ENCODE measurements at regions not wholly inside any gene's neighbourhood (a gene's known extent, or its start where the extent isn't known, plus 50 kb on each side); places are given as distances from the start of the nearest gene placed in this dataset.
"Not testable (repeated sequence)": the region's sequence is repeated elsewhere in the genome, so short reads cannot be mapped to it uniquely, and the experiment has no call there.

DNA sequence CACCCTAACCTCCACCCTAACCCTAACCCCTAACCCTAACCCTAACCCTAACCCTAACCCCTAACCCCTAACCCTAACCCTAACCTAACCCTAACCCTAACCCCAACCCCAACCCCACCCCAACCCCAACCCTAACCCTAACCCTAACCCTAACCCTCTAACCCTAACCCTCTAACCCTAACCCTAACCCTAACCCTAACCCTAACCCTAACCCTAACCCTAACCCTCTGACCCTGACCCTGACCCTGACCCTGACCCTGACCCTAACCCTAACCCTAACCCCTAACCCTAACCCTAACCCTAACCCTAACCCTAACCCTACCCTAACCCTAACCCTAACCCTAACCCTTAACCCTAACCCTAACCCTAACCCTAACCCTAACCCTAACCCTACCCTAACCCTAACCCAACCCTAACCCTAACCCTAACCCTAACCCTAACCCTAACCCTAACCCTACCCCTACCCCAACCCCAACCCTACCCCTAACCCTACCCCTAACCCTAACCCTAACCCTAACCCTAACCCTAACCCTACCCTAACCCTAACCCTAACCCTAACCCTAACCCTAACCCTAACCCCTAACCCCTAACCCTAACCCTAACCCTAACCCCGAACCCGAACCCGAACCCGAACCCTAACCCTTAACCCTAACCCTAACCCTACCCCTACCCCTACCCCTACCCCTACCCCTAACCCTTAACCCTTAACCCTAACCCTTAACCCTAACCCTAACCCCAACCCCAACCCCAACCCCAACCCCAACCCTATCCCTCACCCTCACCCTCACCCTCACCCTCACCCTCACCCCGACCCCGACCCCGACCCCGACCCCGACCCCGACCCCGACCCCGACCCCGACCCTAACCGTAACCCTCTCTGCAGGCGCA is 186.2 kb upstream of the CHL1 start:
- DNase-seq; in situ Hi-C loops (cut with MboI; ENCODE audit: low pct_unique_long_range_greater_than_20kb, low sequenced_read_pairs): not testable (repeated sequence)

DNA sequence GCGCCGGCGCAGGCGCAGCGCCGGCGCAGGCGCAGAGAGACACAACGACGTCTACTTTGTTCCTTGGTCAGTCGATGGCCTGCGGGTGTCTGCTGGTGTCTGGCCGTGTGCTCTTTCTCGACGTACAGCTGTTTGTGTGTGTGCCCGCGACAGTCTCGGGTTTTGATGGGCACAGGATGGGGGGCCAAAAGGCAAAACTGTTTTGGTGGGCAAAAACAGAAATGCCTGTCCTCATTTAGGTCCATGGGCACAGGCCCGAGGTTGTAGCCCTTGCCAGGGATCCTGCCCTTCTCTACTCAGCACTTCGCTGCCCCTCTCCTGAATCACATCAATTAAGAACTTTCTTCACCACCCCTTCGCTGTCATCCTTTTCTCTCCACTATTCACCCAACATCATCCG is 184.8 kb upstream of the CHL1 start:
- DNase-seq = peak; percentile 30
- in situ Hi-C loops (cut with MboI; ENCODE audit: low pct_unique_long_range_greater_than_20kb, low sequenced_read_pairs) = no loop called here

DNA sequence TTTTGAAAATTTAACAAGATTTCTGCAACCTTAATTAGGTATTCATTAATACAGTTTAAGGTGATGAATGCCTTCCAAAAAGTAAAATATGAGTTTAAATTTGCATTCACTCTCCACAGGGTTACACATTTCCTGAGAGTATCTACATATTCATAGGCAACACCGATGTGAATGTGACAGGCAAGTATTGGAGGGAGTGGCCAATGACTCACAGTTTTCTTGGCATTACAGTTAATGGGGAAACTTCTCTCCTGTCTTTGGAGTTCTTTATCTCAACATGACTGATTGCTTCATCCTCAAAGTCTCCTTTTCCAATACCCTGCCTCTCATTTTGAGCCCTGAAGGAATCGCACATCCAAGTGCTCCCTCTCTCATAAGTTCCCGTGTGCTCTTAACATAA is 181.9 kb upstream of the CHL1 start:
- no peak for DNase-seq
- in situ Hi-C loops (cut with MboI; ENCODE audit: low pct_unique_long_range_greater_than_20kb, low sequenced_read_pairs) = no loop called here

DNA sequence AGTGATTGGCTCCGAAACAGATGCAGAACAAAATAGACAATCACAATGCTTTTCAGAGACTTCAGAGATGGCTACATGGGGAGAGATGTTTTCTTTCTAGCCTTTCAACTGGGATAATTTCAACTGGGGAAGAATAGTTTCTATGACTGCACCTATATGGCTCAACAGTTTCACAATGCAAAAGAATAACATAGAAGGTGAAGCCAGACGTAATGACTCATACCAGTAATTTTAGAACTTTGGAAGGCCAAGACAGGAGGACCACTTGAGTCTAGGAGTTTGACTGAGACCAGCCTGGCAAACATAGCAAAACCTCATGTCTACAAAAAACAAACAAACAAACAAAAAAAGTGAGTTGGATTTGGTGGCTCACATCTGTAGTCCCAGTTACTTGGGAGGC is 180.2 kb upstream of the CHL1 start:
- no peak for DNase-seq
- in situ Hi-C loops (cut with MboI; ENCODE audit: low pct_unique_long_range_greater_than_20kb, low sequenced_read_pairs) = no loop called here

DNA sequence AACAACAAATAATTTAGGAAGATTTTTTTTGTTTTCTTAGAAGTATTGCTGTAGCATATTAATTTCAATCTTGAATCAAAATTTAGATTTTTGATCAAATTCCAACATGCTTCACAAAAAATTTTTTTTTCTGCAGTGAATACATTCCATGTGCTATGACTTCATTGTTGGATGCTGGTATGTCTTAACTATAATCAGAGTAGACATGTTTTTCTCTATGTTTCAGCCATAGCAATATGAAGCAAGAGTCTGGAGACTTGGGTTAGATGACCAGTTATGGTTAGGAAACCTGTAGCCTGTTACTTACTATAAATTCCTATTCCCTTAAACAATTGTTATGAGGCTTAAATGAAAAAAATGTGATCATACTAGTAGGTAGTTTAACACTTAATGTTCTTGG is 176.1 kb upstream of the CHL1 start:
- no peak for DNase-seq
- in situ Hi-C loops (cut with MboI; ENCODE audit: low pct_unique_long_range_greater_than_20kb, low sequenced_read_pairs) = no loop called here

DNA sequence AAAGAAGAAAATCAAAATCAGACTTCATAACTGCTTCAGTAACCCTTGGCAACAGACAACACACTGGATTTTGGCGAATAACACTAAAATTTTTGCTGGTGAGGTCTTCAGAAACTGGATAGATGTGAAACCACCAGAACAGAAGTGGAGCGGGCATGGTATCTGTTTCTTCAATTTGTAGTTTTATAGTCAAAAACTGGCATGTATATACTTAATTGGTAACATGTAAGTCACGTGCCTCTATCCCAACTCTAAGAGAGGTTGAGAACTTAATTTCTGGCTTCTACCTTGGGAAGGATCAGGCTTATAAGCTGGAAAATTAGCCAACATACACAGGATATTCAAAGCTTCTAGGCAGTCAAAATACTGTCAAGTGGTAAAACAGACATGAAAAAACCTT is 172.6 kb upstream of the CHL1 start:
- in situ Hi-C loops (cut with MboI; ENCODE audit: low pct_unique_long_range_greater_than_20kb, low sequenced_read_pairs) = no loop called here
- DNase-seq = no peak

DNA sequence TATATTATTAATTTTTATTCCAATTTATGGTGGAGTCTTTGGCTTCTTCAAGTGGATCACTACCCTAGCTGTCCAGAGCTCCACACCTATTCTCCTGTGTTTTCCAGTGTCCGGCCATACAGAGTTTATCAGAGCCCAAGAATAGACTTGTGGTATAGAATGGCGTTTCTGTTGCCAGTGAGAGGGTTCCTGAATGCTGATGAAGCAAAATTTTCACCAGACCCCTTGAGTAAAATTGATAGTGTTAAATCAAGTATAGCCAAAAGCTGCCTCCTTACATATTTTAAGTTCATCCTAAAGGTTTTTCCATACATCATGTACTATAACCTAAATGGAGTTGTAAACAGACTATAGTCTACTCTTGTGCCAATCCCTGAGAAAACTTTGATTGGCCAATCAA is 171.5 kb upstream of the CHL1 start:
- in situ Hi-C loops (cut with MboI; ENCODE audit: low pct_unique_long_range_greater_than_20kb, low sequenced_read_pairs) = no loop called here

DNA sequence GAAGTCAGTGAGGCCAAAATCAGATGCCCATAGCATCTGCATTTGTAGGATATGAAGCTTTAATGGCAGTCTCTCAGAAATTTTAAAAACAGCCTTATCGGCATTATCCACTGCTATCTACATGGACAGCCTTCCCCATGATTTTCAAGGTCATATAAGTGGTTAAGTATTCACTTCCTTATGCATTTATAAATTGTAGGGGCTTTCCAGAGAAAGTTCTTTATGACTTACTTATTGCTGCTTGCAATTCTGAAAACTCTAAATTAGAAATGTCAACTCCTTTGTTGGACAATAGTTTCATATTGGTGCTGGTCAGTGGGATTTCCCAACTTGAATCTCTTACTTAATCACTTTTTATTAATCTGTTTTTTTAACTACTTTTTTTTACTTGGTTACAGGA is 160.6 kb upstream of the CHL1 start:
- in situ Hi-C loops (cut with MboI; ENCODE audit: low pct_unique_long_range_greater_than_20kb, low sequenced_read_pairs); DNase-seq: not testable (repeated sequence)

More for the DNA sequence above, 171.5 kb upstream of the CHL1 start:
- DNase-seq = no peak

DNA sequence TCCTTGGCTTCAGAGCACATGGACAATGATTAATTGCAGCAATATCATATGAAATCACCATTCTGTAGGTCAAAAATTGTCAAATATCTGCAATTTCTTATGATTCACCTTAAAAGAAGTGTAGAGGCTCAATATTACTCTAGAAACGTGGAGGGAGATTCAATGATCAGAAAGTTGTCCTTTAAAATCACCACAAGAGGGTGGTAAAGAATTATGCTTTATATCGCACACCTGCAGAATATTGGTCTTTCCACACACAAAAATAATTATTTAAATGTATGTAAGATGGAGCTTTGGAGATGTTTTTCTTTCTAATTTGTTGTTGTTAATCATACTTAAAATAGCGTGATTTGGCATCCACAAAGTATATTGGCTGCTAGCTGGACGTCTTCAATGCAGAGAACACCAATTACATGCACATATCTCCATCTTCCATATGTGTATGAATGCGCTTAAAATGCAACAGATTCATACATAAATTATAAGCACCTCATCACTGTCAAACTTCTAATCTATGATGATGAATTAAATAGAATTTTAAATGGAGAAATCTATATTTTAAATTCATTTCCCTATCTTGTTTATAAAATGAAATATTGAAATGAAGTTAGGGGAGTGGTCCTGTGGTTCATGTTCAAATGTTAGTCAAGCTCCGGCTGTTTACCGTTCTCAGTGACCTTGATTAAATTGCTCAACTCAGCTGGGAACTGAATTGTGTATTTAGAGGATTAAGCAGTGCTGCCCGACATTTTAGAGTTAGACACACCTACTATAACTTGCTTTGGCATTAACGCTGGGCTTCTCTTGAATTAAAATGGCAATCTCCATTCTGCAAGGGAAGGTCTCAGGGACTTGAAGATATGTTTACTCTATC is 153.5 kb upstream of the CHL1 start:
- DNase-seq = peak; percentile 36
- in situ Hi-C loops (cut with MboI; ENCODE audit: low pct_unique_long_range_greater_than_20kb, low sequenced_read_pairs) = not testable (repeated sequence)

DNA sequence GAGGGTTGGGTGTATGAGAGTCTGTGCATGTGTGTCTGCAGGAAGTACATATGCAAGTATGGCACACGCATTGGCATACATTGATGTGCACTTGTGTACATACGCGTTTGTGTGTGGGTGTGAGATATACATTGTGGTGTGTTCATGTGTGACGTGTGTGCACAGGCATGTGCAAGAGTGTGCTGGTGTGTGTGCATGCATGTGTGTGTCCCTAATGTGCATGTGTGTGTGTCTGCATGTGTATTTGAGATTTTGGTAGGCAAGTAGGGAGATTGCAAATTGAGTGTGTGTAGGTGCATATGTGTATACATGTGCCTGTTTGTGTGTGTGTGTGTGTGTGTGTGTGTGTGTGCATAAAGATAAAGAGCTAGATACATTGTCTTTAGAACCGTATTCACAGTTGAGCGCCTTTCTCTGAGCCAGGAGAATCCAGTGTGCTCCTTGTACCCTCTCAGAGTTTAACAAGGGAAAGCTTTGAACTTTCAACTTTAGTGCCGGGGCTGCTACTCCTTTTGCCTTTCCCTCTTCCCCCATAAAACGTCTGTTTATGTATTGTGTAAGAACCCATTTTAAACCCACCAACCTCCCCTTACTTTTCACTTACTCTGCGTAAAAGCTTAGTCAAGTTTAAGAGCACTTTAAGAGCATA is 152.4 kb upstream of the CHL1 start:
- in situ Hi-C loops (cut with MboI; ENCODE audit: low pct_unique_long_range_greater_than_20kb, low sequenced_read_pairs) = no loop called here
- no peak for DNase-seq

DNA sequence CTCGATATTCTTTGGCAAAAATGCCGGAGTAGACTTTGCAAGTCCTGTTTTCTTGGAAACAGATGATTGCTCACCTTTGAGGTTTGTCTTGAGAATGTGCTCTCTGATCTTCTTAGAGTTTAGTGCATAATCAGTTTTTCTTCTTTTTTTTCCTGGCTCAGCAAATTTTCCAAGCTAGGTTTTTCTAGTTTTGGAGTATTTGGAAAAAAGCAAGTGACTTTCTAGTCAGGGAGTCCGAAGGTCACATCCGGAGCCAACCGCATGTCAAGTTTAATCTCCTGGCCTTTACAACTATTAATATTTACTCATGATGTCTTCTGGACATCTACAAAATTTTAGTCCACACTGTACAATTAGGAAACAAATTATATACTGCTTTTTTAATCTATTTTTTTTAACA is 151.6 kb upstream of the CHL1 start:
- DNase-seq; in situ Hi-C loops (cut with MboI; ENCODE audit: low pct_unique_long_range_greater_than_20kb, low sequenced_read_pairs): not testable (repeated sequence)

DNA sequence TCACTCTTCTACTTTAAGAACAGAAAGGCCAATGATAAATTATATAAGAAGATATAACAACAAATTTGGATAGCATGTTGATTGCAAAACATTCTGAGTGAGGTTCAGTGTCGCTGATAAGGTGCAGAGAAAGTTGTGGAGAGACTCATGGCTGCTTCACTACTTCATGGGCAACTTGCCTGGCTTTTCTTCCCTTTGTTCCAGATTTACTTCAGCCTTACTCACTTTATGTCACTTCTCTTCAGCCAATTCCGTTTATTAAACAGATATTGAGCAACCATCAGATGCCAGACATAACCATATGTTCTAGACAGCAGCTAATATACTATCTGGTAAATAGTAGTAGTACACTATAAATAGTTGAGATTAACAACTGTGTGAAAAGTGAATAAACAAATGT is 150.0 kb upstream of the CHL1 start:
- in situ Hi-C loops (cut with MboI; ENCODE audit: low pct_unique_long_range_greater_than_20kb, low sequenced_read_pairs) = no loop called here
- no peak for DNase-seq

DNA sequence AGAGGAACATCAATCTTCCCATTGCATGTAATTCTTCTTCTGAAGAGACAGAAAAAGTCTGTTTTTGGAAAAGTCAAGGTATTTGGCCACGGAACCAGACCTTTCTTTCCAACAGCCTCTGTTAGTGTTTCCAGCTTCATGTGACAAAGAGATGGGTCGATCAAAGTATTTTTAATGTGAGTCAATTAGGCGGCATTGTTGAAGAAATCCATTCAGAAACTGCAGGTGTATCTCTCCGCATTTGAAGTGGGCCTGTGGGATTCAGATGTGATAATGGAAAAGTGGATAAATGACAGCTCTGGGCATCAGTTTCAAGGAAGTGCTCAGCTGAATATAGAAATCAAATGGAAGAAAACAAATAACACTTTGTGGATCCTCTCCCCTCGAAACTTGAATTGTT is 143.1 kb upstream of the CHL1 start:
- in situ Hi-C loops (cut with MboI; ENCODE audit: low pct_unique_long_range_greater_than_20kb, low sequenced_read_pairs); DNase-seq: not testable (repeated sequence)

DNA sequence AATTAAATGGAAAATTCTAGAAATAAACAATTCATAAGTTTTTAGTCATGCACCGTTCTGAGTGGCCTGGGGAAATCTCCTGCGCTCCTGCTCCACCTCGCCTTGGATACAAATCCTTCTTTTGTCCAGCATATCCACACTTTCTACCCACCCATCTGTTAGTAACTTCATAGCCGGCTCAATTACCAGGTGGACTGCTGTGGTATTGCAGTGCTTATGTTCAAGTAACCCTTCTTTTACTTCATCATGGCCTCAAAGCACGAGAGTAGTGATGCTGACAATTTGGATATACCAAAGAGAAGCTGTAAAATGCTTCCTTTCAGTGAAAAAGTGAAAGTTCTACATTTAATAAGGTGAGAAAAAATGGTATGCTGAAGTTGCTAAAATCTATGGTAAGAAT is 142.3 kb upstream of the CHL1 start:
- in situ Hi-C loops (cut with MboI; ENCODE audit: low pct_unique_long_range_greater_than_20kb, low sequenced_read_pairs) = no loop called here
- DNase-seq = no peak

DNA sequence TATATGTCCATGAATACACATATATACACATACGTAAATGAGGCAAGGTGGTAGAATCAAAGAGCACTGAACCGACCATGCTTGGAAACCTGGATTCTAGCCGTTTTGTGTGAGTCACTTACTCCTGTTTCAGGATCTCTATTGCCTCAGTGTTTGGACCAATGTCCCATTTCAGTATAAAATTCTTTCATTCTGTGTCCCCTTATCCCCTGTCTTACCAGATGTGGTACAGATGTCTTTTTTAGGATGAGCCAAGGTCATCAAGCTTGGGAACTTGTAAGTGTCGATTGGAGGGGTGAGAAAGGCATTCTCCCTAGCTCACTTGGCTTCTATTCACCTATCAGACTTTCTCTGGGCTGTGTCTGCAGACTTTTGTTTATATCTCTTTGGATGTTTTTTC is 139.9 kb upstream of the CHL1 start:
- in situ Hi-C loops (cut with MboI; ENCODE audit: low pct_unique_long_range_greater_than_20kb, low sequenced_read_pairs) = no loop called here
- no peak for DNase-seq

DNA sequence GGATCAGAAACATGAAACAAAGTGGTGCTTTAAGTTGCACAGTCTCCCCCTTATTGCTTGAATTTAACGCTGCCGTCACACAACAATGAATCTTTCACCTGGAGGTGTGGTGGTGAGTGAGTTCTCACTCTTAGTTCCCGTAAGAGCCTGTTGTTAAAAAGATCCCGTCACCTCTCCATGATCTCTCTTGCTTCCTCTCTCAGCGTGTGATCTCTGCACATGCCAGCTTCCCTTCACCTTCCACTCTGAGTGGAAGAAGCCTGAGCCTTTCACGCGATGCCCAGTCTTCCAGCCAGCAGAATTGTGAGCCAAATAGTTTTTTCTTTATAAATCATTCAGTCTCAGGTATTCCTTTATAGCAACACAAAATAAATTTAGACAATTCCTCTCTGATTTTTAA is 136.7 kb upstream of the CHL1 start:
- in situ Hi-C loops (cut with MboI; ENCODE audit: low pct_unique_long_range_greater_than_20kb, low sequenced_read_pairs) = no loop called here
- no peak for DNase-seq

DNA sequence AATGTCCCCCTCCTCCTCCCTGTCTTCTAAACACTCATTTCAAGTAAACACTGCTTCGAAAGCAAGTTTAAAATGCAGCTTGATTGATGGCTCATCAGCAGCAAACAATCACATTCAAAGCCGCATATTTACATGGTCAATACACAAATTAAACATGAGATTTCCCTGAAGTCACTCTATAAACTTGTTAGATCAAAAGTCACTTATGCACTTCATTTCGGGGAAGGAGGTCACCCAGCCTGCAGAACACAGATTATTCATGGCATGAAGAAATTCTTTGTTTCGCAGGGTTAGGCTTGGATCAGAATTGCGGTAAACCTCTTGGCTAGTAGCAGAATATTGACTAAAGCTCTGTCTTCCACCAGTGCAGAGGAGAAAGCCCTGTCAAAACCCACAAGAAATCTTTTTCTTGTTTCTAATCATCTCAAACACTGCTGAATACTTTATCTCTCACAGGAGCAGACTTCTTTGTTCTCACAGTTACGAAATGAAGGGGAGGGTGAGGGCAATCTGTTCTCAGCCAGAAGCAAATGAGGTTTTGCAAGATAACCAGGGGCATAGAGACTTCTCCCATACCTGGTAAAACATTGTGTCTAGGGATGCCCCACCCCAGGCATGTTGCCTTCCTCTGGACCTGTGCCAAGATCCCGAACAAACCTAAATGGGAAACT is 133.3 kb upstream of the CHL1 start:
- in situ Hi-C loops (cut with MboI; ENCODE audit: low pct_unique_long_range_greater_than_20kb, low sequenced_read_pairs) = no loop called here

DNA sequence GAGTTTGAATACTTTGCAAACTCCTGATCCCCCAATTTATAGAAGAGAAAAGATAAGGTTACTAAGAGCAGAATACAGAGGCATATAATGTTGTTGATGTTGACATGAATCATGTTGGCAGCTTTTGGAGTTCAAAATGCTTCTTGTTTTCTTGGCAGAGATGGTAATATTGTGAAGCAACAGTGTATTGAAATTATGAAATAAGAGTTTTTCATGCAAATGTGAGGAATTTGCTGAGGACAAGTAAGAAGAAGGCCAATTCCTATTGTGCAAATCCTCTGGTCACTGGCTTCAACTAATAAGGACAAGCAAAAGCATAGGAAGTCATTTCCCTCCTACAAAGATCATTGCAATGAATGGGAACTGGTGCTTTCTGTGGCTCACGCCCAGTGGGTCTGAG is 126.9 kb upstream of the CHL1 start:
- no peak for DNase-seq
- in situ Hi-C loops (cut with MboI; ENCODE audit: low pct_unique_long_range_greater_than_20kb, low sequenced_read_pairs) = no loop called here

More for the DNA sequence above, 133.3 kb upstream of the CHL1 start:
- DNase-seq = no peak

DNA sequence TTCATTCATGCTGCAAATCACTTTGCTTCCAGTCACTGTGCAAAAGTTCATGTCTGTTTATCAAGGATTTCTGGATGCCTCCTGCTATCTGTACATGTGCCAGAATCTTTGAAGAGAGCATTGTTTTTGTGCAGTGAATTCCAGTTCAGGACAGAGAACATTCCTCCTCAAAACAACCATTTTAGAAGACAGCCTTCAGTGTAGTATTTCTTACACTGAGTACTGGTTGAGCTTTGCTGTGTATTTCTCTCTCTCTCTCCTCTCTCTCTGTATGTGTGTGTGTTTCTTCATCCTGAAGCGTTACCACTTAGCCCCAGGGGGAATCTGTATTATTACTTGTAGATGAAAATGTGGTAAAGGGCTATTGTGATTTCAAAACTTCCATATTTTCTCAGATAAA is 123.8 kb upstream of the CHL1 start:
- in situ Hi-C loops (cut with MboI; ENCODE audit: low pct_unique_long_range_greater_than_20kb, low sequenced_read_pairs) = no loop called here
- DNase-seq = no peak
